RCC 7860 (cell line): ENCODE measurements at regions not wholly inside any gene's neighbourhood (a gene's known extent, or its start where the extent isn't known, plus 50 kb on each side); places are given as distances from the start of the nearest gene placed in this dataset.

Experiments
- DNase-seq: peaks from one replicate; pipeline ENCODE4 v3.0.0-alpha.2; 2015; ENCODE audit warnings: low spot score
- FAIRE-seq: peaks from 2 replicates; lab custom pipeline; 2012; peaks lifted over from hg19 to GRCh38; lab: Jason Lieb, UNC

DNA sequence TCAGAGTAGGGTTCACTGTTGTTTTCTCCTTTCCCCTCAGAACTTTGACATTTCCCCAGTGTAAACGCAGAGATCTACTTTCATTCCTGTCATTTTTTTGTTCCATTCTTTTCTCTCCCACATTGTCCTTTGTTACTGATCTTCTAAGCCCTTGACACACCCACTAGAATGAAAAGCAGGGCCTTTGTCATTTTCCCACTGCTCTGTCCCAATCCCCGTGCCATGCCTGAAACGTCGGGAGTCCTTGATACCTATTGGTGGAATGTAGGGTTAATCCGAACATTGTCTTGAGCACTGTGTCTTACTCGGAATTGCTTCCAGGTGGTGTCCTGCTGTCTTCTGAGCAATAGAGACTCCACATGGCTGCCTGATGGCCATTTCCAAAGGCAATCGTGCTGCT is 887.1 kb upstream of the FRG1 start:
- DNase-seq (no peak), FAIRE-seq (no peak)

DNA sequence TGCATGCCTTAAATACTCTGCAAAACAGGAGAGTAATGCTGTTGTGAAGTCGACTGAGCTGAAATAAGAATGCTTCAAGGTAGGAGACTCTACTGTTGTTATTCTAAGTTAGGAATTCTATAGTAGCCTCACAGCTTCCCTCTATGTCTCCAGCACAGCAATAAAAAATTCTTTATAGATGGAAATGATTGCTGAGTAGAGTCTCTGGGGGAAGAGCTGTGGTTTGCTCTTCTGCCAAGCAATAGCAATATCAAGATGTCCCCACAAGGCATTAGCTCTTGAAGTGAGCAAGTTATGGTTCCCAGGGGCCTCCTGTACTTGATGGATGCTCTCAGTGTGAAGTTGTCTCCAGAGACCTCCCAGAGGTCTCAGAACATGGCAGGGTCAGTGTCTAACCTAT is 880.6 kb upstream of the FRG1 start:
- DNase-seq: no peak
- FAIRE-seq: no peak

DNA sequence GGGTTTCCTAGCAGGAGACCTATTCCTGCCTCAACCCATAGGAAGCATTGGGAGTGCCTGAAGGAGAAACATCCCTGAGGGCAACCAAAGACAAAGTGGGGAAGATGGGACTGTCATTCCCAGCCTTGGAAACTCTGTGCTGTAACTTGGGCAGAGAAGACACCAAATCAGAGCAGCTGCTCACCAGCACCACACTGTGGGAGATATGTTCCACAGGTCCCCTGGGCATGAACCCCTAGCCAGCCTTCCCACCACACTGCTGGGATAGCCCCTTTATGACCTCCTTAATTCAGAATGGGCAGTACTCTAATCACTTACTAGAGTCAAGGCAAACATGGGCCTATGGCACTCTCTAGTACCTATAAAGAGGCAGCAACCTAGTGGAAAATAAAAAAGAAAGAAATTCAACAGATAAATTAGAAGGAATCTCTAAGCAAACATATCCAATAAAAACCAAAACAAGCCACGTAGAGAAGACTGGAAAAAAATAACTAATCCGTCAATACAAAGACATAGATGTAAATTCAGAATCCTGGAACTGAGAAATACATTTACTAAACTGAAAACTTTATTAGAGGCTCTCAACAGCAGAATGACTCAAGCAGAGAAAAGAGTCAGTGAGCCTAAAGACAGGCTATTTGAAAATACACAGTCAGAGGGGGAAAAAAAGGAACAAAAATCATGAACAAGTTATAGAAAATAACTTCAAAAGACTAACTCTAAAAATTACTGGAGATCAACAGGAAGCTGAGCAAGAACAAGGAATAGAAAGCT is 878.4 kb upstream of the FRG1 start:
- no peak for FAIRE-seq
- no peak for DNase-seq

DNA sequence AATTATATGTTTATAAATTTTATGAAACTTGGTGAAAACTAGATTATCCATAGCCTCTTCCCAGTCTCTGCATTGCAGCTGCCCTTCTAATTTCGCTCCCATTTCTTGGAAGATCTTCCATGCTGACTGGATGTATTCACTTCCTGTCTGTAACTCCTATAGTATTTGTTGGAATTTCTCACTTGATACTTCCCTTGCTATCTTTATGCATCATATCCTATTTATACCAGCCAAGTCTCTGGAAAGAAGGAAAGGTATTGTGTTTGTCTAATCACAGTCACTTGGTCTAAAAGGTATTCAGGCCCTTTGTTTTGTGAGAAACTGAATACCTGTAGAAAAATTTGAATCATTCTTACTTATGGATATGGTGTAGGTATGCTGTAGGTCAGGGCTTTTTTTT is 870.9 kb upstream of the FRG1 start:
- FAIRE-seq (no peak), DNase-seq (no peak)

DNA sequence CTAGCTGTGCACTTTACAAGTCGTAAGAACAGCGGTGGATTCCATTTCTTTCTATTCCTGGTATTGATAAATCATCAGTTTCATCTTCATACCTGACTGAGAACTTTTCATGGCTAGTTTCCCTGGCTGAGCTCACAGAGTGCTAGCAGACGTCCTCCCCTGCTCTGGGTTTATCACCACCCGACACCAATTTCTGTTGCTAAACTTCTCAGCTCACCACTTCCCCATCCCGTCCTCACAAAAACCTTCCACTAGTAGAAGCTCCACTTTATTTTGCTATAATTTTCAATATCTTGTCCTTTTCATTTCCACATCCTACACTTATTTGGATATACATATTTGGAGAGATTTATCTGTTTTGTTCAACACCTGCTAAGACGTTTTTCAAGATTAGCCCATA is 869.4 kb upstream of the FRG1 start:
- FAIRE-seq: no peak
- no peak for DNase-seq

DNA sequence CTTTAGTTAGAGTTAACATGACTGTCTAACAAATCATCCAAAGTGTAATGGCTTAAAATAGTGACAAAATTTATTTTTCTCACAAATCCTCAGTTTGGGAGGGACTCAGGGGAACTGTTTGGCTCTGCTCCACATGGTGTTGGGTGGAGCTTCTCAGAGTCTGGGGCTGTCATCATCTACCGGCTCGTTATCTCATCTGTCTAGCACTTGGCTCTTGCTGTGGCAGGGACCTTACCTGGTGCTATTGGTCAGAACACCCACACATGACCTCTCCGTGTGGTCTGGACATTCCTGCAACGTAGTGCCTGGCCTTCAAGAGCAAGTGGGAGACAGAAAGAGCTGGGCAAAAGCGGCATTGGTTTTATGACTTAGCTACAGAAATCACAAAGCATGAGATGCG is 866.9 kb upstream of the FRG1 start:
- DNase-seq (no peak), FAIRE-seq (no peak)

DNA sequence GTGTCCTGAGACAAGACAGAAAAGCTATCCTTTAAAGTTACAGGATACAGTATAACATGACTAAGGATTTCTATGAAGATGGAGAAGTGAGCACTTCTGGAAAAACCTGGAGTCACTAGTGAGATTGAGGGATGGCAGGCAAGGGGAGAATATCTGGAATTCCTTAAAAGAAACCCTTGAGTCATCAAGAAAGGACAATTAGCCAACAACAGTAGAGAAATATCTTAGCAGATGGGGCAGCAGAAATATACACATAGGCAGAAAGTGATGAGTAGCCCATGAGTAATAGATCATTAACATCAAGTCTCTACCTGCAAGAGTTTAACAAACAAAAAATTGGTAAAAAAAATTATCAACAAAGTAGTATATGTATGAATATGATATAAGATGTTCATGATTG is 858.8 kb upstream of the FRG1 start:
- peak; percentile 3 for DNase-seq
- FAIRE-seq: no peak

DNA sequence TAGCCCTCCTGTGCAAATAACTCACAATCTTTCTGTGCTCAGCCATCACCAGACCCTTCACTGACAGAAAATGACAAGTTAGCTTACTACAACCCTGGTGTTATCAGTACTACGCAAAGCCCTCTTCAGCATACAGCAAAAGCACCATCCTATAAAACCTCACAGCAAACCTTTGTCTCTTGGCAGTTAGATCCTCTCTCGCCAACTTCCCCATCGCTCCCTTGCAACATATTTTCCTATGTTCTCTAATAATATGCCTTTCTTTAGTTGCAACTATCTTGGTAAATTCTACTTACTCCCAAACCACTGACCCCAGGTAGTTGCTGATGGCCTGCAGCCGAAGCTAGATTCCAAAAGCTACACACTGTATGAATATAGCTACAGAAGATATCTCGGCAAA is 856.9 kb upstream of the FRG1 start:
- DNase-seq (no peak), FAIRE-seq (no peak)

DNA sequence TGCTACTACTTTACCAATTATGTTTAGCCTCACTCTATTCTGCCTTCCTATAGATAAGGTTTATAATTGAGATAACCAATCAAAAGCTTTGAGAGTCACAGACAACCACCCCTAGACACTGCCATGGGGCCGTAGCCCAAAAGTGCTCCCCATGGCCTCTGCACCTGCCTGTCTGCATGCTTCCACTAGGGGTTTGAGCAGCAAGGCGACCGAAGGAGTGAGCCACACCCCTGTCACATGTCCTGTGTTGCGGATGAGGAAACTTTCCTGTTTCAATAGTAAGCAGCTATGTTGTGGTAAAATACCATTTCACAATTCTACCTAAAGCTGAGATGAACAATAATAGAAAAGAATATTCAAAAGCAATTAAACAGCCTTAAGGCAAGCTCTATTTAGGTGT is 856.0 kb upstream of the FRG1 start:
- DNase-seq: no peak
- no peak for FAIRE-seq

DNA sequence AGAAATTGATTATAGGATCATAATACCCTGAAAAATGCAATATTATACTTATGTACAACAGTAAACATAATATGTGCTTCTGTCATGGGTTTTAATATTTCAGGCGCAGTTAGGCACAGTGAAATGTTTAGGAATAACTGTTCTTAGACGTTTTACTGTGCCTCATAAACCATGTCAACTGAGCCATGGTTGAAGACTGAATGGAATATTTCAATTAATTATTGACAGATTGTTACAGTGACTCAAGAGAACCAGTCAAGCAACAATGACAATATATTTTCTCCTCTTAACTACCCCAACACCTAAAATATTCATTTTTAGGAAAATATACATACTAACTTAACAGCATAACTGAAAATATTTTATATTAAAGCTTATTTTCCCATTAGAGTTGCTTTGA is 852.7 kb upstream of the FRG1 start:
- DNase-seq: no peak
- FAIRE-seq: no peak

DNA sequence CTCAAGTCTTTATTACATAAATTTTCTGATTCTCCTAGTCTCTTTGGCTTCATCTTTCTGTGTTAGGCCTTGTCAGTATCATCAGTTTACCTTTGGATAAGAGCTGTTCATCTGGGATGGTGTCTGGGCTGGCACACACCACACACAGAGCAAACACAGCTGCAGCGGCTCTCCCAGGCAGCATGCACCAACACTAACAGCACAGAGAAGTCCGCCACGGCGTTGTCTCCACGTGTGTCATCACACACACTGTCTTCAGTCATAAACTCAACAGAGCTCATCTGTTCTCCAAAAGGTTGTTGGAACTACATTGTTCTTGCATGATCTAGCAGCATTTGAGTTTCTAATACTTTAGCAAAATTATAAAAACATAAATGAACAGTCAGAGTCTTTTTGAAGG is 851.9 kb upstream of the FRG1 start:
- FAIRE-seq (no peak), DNase-seq (no peak)

DNA sequence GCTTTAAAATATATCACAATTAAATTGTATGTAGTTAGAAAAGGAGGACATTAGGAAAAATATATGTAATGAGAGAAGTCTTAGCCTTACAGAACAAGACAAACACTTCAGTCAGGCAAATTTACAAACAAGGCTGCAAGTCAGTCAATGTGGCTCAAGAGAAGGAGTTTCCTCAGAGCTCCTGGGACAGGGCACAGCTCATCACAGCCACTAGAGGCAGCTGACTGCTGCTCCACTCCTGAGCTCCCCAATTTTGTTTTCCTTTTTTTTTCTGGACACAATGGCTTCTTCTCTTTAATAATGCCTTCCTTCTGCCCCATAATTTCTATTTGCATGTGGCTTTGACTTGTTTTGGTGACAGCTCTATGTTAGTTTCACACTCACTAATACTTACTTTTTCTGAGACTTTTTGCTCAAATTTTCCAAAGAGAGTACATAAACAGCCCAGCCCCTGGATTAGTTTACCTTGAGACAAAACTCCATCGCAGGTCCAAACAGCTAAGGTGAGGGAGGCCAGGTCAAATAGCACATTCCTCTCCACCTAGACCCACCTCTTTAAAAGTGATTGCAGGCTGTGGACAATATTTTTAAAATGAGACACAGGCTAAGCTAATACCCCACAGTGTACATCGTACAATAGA is 850.4 kb upstream of the FRG1 start:
- no peak for DNase-seq
- no peak for FAIRE-seq

DNA sequence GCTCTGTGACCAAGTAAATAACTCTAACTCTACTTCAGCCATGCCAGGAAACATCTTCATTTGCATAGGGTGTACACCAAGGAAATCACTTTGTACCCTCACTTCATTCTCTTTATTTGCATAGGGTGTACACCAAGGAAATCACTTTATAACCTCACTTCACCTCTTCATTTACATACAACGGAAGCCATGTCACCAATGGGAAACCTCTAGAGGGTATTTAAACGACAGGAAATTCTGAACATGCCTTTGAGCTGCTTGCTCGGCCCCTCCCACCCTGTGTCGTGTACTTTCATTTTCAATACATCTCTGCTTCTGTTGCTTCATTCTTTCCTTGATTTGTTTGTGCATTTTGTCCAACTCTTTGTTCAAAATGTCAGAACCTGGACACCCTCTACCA is 848.1 kb upstream of the FRG1 start:
- FAIRE-seq (no peak), DNase-seq (no peak)

DNA sequence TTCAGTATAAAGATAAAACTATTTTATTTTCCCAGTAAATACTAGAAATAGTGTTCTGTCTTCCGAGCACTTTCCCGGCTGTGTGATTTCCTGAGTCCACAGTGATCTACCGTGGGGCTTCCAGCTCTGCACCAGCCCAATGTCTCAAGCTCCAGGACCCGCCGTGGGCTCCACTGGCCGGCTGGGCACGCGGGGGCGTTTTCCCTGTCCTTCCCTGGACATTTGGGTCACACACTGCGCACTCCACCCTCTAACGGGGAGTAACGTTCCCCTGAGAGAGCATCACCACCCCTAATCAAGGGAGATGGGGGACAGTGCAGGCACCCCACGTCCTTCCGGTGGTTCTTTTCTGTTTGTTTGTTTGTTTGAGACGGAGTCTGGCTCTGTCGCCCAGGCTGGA is 844.6 kb upstream of the FRG1 start:
- DNase-seq (no peak), FAIRE-seq (no peak)

DNA sequence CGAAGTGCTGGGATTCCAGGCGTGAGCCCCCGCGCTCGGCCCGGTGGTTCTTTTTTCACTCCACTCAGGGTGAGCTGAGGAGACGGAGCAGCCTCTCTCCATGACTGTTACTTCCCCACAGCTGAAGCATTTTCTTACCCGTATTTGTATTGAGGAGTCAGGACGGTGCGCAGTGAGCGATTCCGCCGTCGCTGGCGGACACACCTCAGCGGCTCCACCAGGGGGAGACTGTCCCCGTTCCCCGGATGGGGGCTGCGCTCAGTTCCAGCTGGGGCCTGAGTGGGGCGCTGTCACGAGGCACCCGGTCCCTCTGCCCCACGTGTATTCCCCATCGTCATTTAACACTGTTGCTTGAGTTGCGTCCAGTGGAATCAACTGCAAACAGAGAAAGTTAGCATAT is 844.0 kb upstream of the FRG1 start:
- DNase-seq: no peak
- no peak for FAIRE-seq

DNA sequence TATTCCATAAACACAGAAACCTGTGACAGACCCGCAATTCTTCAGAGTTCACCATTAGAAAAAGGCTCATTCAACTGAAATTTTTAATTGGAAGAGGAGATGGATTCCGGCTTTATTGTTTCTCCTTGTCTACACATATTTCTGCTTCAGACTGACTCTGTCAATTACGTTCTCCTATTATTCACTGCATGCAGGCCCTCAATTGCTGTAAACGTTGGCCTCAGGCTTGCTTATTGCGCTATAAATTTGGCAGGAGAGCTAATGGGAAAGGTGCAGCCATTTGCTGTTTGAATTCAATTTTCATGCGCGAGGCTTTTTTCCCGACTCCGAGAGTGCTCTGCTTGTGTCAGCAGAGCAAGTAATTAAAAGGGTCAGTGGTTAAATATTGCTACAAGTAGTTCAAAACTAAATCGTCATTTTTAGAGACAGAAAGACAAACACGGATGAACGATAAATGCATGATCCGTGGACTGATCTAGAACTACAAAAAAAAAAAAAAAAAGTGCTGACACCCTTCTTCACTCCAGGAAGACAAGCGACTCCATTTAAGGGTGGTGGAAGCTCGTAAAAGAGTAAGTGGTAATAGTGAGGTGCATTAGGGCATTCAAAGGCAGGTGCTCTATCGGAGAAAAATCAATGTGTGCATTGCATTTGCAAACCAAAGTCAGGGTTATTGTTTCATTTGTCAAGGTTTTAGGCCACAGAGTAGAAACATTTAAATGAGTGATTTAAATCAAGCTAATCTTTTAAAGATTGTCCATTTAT is 841.6 kb upstream of the FRG1 start:
- FAIRE-seq (no peak), DNase-seq (no peak)

DNA sequence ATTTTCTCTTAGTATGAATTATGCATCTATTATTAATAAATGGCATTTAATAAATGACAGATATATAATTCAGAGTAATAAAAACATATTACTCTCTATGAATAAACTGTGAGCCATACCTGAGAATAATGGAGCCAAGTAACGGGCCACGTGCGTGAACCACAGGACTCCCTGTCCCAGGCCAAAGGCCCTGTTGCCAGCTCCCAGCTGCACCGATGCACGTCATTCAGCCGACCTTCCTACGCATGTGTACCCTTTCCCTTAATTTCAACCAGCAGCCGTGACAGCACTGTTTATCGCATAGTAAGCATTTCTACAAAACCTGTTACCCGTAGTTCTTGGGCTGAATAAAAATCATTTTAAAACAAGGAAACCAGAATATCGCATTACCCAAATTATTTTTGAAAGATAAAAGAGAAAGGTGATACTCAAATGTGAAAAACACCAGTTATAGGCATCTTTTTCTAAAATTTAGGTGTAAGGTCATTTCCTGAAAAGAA is 827.2 kb upstream of the FRG1 start:
- FAIRE-seq: no peak
- no peak for DNase-seq

DNA sequence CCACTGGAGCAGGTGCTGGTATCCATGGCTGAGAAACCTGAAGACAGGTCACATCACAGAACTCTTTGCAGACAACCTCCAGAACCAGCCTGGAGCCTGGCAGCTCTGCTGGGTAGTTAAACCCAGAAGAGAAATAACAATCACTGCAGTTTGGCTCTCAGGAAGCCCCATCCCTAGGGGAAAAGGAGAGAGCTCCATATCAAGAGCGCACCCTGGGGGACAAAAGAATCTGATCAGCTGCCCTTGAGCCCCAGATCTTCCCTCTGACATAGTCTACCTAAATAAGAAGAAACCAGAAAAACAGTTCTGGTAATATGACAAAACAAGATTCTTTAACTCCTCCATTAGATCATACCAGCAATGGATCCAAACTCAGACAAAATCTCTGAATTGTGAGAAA is 823.2 kb upstream of the FRG1 start:
- DNase-seq (no peak), FAIRE-seq (no peak)

DNA sequence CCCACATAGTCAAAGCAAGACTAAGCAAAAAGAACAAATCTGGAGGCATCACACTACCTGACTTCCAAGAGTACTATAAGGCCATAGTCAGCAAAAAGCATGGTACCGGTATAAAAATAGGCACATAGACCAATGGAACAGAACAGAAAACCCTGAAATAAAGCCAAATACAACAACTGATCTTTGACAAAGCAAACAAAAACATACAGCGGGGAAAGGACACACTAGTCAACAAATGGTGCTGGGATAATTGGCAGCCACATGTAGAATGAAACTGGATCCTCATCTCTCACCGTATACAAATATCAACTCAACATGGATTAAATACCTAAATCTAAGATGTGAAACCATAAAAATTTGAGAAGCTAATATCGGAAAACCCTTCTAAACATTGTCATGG is 819.3 kb upstream of the FRG1 start:
- DNase-seq: no peak
- no peak for FAIRE-seq

DNA sequence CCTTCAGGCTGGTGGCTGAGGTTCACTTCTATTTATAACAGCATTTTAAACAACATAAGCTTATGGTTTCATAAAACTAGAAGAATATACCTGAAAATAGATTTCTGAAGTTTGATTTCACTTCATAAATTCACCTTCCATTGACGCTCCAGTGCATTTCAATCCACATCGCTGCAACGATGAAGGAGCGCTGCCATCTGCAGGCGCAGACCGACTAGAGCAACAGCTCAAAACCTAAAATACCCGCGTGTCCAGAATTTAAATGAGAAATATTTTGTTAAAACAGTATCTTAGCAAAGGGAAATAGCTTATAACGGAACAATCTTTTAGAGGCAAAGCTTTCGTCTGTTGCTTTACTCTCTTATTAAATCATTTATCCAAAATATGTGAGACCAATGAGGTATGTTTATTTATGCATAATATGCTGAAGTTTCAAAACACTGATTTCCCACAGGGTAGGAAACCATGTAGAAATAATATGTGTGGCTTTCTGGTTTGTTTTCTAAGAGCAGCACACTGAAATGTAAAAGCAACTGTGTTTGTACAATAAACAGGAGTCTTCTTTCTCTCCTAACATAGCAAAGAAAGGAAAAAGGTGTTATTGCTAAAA is 816.4 kb upstream of the FRG1 start:
- DNase-seq (no peak), FAIRE-seq (no peak)

DNA sequence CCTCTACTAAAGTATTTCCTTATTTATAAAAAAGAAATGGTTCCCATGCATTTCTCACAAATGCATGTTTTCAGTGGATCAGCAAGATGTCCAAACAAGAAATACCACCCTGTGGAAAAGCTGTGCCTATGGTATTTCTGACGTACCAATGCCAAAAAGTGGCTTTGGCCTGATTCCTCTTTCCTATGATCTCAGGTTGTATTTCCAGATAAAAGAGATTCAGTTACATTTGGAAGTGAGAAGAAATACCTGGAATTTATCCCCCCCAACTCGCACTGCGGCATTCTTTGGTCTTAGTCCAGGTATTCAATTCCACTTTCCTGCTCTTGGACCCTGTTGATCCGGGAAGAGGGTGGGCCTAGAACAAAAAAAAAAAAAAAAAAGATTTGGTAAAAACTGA is 815.9 kb upstream of the FRG1 start:
- DNase-seq: no peak

DNA sequence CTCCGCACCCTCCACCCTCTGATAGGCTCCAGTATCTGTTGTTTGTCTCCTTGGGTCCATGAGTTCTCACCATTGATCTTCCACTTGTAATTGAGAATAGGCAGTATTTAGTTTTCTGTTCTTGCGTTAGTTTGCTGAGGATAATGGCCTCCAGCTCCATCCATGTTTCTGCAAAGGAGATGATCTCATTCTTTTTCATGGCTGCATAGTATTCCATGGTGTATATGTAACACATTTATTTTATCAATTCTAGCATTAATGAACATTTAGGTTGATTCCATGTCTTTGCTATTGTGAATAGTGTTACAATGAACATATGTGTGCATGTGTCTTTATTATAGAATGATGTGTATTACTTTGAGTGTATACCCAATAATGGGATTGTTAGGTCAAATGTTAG is 814.6 kb upstream of the FRG1 start:
- DNase-seq (no peak), FAIRE-seq (no peak)

More for the DNA sequence above, 815.9 kb upstream of the FRG1 start:
- no peak for FAIRE-seq
